K562 (cell line): ENCODE measurements at regions not wholly inside any gene's neighbourhood (a gene's known extent, or its start where the extent isn't known, plus 50 kb on each side); places are given as distances from the start of the nearest gene placed in this dataset.

Source experiments
- ATAC-seq: fragments of 200-7000 bp; cut with Tn5 transposase; 3 replicates; pipeline ENCODE4 v1.9.1; 2020; ENCODE audit warnings: moderate library complexity
- BruUV-seq: library from RNA; stranded (reverse); fragments of 400-500 nt; replicated peaks from 2 replicates; lab custom pipeline; 2021; lab: Mats Ljungman, UMichigan
- CTCF ChIA-PET: fragments of 300-600 bp; formaldehyde crosslinking; extraction: SDS; loops from one replicate; lab custom pipeline; 2021; ENCODE audit warnings: low intra/inter-chr PET ratio; lab: Yijun Ruan, JAX
- POLR2A ChIA-PET: fragments of 300-600, 350-650 bp; sonication (Branson Sonifier 250); formaldehyde crosslinking; extraction: SDS; loops from one replicate; lab custom pipeline; 2021; ENCODE audit warnings: antibody characterized with exemption, inconsistent platforms; lab: Yijun Ruan, JAX
- DNase-seq, 4 experiments: peaks; one replicate each; pipeline versions ENCODE4 v3.0.0 to v3.0.0-alpha.2; 2011 to 2018; ENCODE audit warnings: low spot score in 3 of 4, mixed read lengths in 3 of 4; ENCODE audit errors: extremely low read depth in 1 of 4
- FAIRE-seq: peaks from 2 replicates; lab custom pipeline; 2011; peaks lifted over from hg19 to GRCh38; lab: Jason Lieb, UNC
- H2AFZ ChIP-seq: 2 replicates; pipeline ENCODE4 v1.6.0; 2011; ENCODE audit warnings: low read depth, low read length, control low read depth, inconsistent platforms
- H3K27ac ChIP-seq: fragments of 200-600 bp; 3 replicates; pipeline ENCODE4 v1.8.0; 2011; ENCODE audit warnings: low read depth, mild to moderate bottlenecking, control low read depth, inconsistent platforms, low read length, moderate library complexity, mixed read lengths; ENCODE audit errors: extremely low read depth
- H3K27me3 ChIP-seq, 2 experiments: fragments of 300-600 bp in 1 of 2; 2 replicates in 1 of 2; 3 replicates in 1 of 2; pipeline versions ENCODE4 v1.6.0 to v1.8.0; 2011; ENCODE audit warnings: inconsistent platforms in 2 of 2, low read length in 2 of 2, mild to moderate bottlenecking in 1 of 2, mixed read lengths in 1 of 2, moderate library complexity in 1 of 2; ENCODE audit not compliant: control insufficient read depth in 2 of 2, insufficient read depth in 2 of 2
- H3K36me3 ChIP-seq: fragments of 300-600 bp; 3 replicates; pipeline ENCODE4 v1.8.0; 2011; ENCODE audit warnings: mild to moderate bottlenecking, low read length, inconsistent platforms; ENCODE audit not compliant: control insufficient read depth, insufficient read depth
- H3K4me1 ChIP-seq, 2 experiments: fragments of 200-600 bp in 1 of 2; replicated peaks in 1 of 2; 2 replicates in 1 of 2; 3 replicates in 1 of 2; pipeline versions ENCODE4 v1.5.1 to v1.8.0; 2011; ENCODE audit warnings: inconsistent platforms in 2 of 2, low read length in 2 of 2, mild to moderate bottlenecking in 1 of 2, mixed read lengths in 1 of 2, moderate library complexity in 1 of 2; ENCODE audit not compliant: control insufficient read depth in 2 of 2, insufficient read depth in 2 of 2
- H3K4me2 ChIP-seq: 2 replicates; pipeline ENCODE4 v1.6.1; 2011; ENCODE audit warnings: low read length, control low read depth, inconsistent platforms, mixed read lengths; ENCODE audit not compliant: insufficient read depth
- H3K4me3 ChIP-seq: fragments of 200-600 bp; sonication (generic), shearing (Covaris generic); 2 replicates; pipeline ENCODE4 v1.5.1; 2016; ENCODE audit warnings: control low read depth, inconsistent platforms
- H3K79me2 ChIP-seq: fragments of 200-600 bp; 3 replicates; pipeline ENCODE4 v1.8.0; 2011; ENCODE audit warnings: low read length, inconsistent platforms; ENCODE audit not compliant: control insufficient read depth, insufficient read depth
- H3K9ac ChIP-seq, 2 experiments: 2 replicates each; pipeline versions ENCODE4 v1.6.0 to v1.6.1; 2011; ENCODE audit warnings: low read depth in 2 of 2, low read length in 2 of 2, control low read depth in 1 of 2, inconsistent platforms in 1 of 2, mild to moderate bottlenecking in 1 of 2, mixed read lengths in 1 of 2; ENCODE audit not compliant: insufficient read depth in 1 of 2
- H3K9me1 ChIP-seq: one replicate; pipeline ENCODE4 v1.6.0; 2011; ENCODE audit warnings: inconsistent platforms, mild to moderate bottlenecking, low read length, moderate library complexity; ENCODE audit not compliant: control insufficient read depth, insufficient read depth
- H3K9me3 ChIP-seq: replicated peaks from 2 replicates; pipeline ENCODE4 v1.5.1; 2011; ENCODE audit warnings: low read depth, low read length, inconsistent platforms; ENCODE audit not compliant: control insufficient read depth, insufficient read depth
- H4K20me1 ChIP-seq: replicated peaks from 2 replicates; pipeline ENCODE4 v1.6.1; 2011; ENCODE audit warnings: low read length, inconsistent platforms, mixed read lengths; ENCODE audit not compliant: control insufficient read depth, insufficient read depth
- FOXP1 ChIP-seq: sonication (generic); formaldehyde crosslinking; IDR thresholded peaks from 2 replicates; pipeline ENCODE4 v1.8.0; 2022; ENCODE audit warnings: mild to moderate bottlenecking, missing genetic modification reagents
- GATAD2A ChIP-seq: fragments of 450-650 bp; IDR thresholded peaks from 2 replicates; pipeline ENCODE4 v1.6.1; 2017
- IFI16 ChIP-seq: fragments of 250-450 bp; sonication (Bioruptor Pico); IDR thresholded peaks from 2 replicates; pipeline ENCODE4 v2.1.2; 2022; ENCODE audit warnings: mild to moderate bottlenecking, inconsistent platforms
- MEIS2 ChIP-seq: fragments of 450-650 bp; IDR thresholded peaks from 2 replicates; pipeline ENCODE4 v1.6.1; 2014; ENCODE audit warnings: mild to moderate bottlenecking; ENCODE audit not compliant: partially characterized antibody
- NFYB ChIP-seq: IDR thresholded peaks from 2 replicates; pipeline ENCODE4 v1.6.1; 2011; ENCODE audit warnings: mild to moderate bottlenecking, moderate library complexity; ENCODE audit not compliant: insufficient read length; ENCODE audit errors: extremely low read depth
- OTX1 ChIP-seq: fragments of 450-650 bp; formaldehyde crosslinking; IDR thresholded peaks from 2 replicates; pipeline ENCODE4 v1.4.0; 2022; ENCODE audit warnings: mild to moderate bottlenecking
- RUNX1 ChIP-seq: sonication (generic); IDR thresholded peaks from 2 replicates; pipeline ENCODE4 v1.6.1; 2016; ENCODE audit warnings: antibody characterized with exemption, low read depth
- TBP ChIP-seq: optimal IDR thresholded peaks from 2 replicates; pipeline ENCODE3; 2011; ENCODE audit warnings: low read depth, low read length, improper control_type of control experiment
- ZNF212 ChIP-seq: fragments of 450-650 bp; formaldehyde crosslinking; IDR thresholded peaks from 2 replicates; pipeline ENCODE4 v1.4.0; 2020; ENCODE audit warnings: mild to moderate bottlenecking
- WGBS: fragments of 100-300 bp; shearing (Covaris generic); methylation state at CpG from one replicate; pipeline ENCODE4 v1.1.6; 2016; ENCODE audit warnings: low coverage, mixed read lengths; ENCODE audit not compliant: insufficient coverage; ENCODE audit errors: missing lambda C conversion rate; 5-methylcytosine and 5-hydroxymethylcytosine counted together
- in situ Hi-C: fragments of 300-500 bp; cut with MboI; formaldehyde crosslinking; loops from 4 replicates; pipeline ENCODE4 v1.15.0; 2018; ENCODE audit warnings: inconsistent platforms, mixed read lengths
- intact Hi-C: fragments of 100-400 bp; cut with micrococcal nuclease; formaldehyde crosslinking; loops from 2 replicates; pipeline ENCODE4 v1.14.2; 2022
- TF ChIP-seq, protein P1 (sequence below): fragments of 250-450 bp; sonication (Bioruptor Pico); IDR thresholded peaks from 2 replicates; pipeline ENCODE4 v1.5.0; 2022; ENCODE audit warnings: mild to moderate bottlenecking

GRCh38 chr3:10558736-10559135 is 53.4 kb upstream of the ATP2B2 start:
- FAIRE-seq = no peak
- 0% methylated on average over 3 of the region's 4 CpGs for WGBS
- no peak overlapping the region for H3K4me3 ChIP-seq
- H4K20me1 ChIP-seq = no peaks in the 10 kb centered on the region
- H3K27me3 ChIP-seq = peaks cover 3 to 25% of the 10 kb centered on the region in 2 experiments; a peak in 2 of 5 replicates
- no peaks in the 10 kb centered on the region for H3K36me3 ChIP-seq
- CTCF ChIA-PET = no interaction called here
- no peaks in the 10 kb centered on the region for H3K79me2 ChIP-seq
- H3K27ac ChIP-seq = no peak overlapping the region
- POLR2A ChIA-PET = interaction anchor here (0.7 to 1.2 kb wide), 2 partner anchors 12 to 26 kb away, joined by 3 read pairs; no protein-coding TSS in a partner anchor
- BruUV-seq = no TSS peak
- in situ Hi-C loops (no loop called here), intact Hi-C loops (no loop called here)
- H3K9me1 ChIP-seq = no peaks in the 10 kb centered on the region
- ATAC-seq = no peak
- no peak for DNase-seq
- H2AFZ ChIP-seq = no peak overlapping the region
- no peak overlapping the region for H3K9ac ChIP-seq
- no peak overlapping the region for H3K4me2 ChIP-seq
- no peaks in the 10 kb centered on the region for H3K9me3 ChIP-seq
- no peaks in the 10 kb centered on the region for H3K4me1 ChIP-seq
- no peak for TF ChIP-seq OTX1
- no peak for TF ChIP-seq FOXP1
- TF ChIP-seq IFI16 (CRISPR knock-in tag) = no peak
- TF ChIP-seq TBP = no peak
- TF ChIP-seq, protein P1, sequence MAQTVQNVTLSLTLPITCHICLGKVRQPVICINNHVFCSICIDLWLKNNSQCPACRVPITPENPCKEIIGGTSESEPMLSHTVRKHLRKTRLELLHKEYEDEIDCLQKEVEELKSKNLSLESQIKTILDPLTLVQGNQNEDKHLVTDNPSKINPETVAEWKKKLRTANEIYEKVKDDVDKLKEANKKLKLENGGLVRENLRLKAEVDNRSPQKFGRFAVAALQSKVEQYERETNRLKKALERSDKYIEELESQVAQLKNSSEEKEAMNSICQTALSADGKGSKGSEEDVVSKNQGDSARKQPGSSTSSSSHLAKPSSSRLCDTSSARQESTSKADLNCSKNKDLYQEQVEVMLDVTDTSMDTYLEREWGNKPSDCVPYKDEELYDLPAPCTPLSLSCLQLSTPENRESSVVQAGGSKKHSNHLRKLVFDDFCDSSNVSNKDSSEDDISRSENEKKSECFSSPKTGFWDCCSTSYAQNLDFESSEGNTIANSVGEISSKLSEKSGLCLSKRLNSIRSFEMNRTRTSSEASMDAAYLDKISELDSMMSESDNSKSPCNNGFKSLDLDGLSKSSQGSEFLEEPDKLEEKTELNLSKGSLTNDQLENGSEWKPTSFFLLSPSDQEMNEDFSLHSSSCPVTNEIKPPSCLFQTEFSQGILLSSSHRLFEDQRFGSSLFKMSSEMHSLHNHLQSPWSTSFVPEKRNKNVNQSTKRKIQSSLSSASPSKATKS (CRISPR knock-in tag) = no peak
- no peak for TF ChIP-seq GATAD2A
- no peak for TF ChIP-seq MEIS2
- no peak for TF ChIP-seq NFYB
- no peak for TF ChIP-seq ZNF212 (CRISPR knock-in tag)
- no peak for TF ChIP-seq RUNX1
